ENCODE measurements at regions not wholly inside any gene's neighbourhood (a gene's known extent, or its start where the extent isn't known, plus 50 kb on each side); places are given as distances from the start of the nearest gene placed in this dataset.

DNA sequence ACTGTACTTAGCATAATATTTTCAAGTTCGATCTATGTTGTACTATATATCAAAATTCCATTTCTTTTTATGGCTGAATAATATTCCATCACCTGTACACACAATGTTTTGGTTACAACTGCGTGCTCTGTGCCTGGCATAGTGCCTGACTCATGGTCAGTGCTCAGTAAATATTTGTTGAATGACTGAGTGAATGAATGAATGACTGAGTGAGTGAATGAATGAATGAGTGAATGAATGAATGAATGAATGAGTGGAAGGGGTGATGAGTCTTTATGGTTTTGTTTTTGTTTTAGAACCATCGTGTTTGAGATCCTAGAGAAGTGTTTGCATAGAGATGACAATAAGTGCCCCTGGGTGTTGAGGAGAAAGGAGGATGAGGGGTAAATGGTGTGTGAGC is 155.3 kb downstream of the MRM1 start:
- DNase-seq (ENCODE audit: low read depth in 2 of 2) = no peak

DNA sequence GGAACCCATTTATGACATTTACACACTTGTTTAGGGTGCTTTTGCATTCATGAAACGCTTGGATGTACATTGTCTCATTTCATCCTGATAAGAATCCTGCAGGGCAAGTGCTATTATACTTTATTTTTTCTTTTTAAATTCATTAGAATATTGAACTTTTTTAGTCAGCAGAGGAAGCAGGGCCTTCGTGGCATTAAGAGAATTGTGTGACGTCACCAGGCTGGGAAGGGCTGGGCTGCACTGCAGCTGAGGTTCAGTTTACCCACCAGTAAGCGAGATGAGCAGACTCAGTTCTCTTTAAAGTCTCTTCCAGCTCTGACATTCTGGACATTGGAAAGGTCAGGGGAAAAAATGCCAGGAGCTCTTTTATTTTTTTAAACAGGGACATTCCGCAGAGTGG is 159.0 kb downstream of the MRM1 start:
- no peak for DNase-seq (ENCODE audit: low read depth in 2 of 2)

DNA sequence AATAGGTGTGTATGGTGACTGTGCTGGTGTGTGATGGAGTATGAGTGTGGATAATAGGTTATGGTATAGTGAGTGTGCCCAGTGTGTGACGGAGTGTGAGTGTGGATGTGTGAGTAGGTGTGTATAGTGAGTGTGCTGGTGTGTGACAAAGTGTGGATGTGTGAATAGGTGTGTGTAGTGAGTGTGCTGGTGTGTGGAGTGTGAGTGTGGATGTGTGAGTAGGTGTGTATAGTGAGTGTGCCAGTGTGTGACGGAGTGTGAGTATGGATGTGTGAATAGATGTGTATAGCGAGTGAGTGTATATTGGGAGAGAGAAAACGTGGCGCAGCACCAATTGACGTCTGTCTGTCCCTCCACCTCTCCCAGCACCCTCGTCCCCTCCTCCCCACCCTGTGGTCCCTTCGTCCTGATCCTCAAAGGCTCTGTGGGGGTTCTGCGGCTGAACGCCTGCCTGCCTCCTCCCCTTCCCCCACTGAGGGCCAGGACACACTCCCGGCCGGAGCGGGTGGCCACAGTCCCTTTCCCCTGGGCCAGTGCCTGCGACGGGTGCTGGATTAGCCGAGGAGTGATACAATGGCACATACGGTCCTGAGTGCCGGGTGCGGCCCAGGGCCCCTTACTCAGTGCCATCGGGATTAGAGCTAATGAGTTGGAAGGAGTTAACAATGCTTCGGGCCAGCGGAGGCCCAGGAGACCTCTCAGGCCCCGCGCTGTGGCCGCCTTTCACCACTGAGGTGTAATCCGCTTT is 160.0 kb downstream of the MRM1 start:
- no peak for DNase-seq (ENCODE audit: low read depth in 2 of 2)

DNA sequence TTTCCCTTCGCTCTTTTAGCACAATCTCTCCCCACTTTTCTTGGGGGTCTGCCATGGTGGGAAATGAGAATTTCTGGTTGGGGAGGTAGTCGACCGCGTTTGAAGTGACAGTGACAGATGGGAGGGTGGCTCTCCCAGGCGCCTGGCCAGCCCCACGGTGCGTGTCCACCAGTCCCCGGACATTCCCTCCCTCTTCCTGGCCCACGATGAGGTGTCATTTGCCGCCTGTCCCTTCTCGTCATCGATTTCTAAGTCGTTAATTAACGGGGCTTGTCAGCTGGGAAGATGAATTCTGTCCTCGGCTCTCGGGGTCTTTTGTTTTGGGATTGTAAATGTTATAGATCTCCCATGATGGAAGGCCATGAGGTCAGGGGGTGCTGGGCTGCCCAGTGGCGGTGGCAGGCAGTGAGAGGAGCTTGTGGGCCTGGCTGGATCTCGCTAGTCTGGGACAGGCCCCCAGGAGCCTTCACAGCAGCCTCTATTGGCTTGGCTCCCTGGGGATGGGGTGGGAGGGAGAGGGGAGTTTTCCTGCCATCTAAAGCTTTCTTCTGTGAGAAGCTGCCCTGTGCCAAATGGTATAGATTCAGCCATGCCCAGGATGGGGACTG is 164.2 kb downstream of the MRM1 start:
- no peak for DNase-seq (ENCODE audit: low read depth in 2 of 2)

DNA sequence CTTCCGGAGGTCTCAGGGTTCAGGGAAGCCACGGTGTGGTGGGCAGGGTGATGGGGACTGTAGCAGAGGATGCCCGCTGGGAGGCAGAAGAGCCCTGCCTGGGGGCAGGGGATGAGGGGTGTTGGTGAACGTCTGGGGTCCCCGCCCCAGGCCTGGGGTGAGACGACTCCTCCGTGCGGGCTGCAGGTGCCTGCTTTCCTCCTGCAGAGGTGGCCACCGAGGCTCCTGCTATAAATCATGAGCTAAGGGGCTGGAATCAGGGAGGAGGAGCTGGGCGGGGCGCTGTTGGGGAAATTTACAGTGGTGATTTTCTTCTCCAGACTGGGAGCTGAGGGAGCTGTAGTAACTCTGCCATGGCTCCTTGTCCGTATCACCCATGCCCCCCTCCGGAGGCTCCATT is 167.0 kb downstream of the MRM1 start:
- DNase-seq (ENCODE audit: low read depth in 2 of 2) = no peak

DNA sequence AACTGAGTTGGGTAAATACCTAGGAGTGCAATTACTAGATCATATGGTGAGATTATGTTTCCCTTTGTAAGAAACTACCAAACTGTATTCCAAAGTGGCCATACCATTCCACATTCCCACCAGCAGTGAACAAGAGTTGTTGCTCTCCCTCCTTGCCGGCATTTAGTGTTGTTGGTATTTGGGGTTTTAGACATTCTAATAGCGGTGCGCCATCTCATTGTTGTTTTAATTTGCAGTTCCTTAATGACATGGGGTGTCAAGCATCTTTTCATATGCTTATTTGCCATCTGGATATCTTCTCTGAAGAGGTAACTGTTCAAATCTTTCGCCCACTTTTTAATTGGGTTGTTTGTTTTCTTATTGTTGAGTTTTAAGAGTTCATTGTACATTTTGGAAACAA is 164.2 kb upstream of the LHX1 start:
- DNase-seq (ENCODE audit: low read depth in 2 of 2) = no peak

DNA sequence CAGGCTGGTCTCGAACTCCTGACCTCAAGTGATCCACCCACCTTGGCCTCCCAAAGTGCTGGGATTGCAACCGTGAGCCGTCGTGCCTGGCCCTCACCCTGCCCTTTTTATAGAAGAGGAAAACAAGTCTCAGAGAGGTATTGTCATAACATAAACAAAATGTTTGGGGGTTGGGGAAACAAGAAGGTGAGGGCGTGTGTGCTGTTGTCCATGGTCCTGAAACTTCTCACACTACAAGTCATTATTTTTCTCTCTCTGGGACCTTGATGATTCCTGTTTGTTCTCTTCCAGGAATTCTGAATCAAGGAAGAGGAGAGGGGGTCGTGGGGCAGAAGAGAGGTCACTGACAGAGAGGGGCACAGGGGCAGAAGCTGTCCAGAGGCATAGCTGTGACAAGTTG is 160.2 kb upstream of the LHX1 start:
- no peak for DNase-seq (ENCODE audit: low read depth in 2 of 2)

DNA sequence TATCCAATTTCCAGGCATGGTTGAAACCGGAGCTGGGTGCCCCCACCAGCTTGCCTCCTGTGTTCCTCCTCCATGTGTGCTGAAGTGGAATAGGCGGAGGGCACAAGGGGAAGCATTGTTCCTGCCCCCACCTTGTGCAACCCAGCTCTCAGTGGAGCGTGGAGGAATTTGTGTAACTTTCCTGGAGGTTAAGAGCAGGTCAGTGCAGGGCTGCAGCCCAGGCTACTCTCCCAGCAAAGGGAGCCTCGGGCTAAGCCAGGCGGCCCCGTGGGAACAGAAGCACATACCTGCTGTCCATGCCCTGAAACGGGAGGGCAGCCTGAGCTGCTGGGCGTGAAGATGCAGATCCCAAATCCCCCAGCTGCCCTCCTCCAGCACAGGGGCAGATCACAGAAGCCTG is 158.8 kb upstream of the LHX1 start:
- DNase-seq (ENCODE audit: low read depth in 2 of 2) = no peak

DNA sequence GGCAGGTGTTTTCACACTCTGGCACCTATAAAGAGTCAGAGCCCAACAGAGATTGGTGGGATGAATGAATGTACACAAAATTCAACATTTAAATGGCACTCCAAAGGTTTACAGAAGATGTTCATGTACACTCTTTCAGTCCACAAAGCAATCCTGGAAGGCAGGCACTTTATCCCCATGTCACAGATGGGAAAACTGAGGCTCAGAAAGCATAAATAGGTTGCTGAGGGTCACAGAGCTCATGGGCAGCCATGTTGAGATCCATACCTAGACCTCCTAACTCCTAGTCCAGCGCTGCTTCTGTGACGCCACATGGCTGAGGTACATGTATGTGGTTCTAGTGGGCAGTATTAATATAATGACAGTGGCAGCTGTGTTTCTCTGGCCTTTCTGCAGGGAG is 157.7 kb upstream of the LHX1 start:
- no peak for DNase-seq (ENCODE audit: low read depth in 2 of 2)

DNA sequence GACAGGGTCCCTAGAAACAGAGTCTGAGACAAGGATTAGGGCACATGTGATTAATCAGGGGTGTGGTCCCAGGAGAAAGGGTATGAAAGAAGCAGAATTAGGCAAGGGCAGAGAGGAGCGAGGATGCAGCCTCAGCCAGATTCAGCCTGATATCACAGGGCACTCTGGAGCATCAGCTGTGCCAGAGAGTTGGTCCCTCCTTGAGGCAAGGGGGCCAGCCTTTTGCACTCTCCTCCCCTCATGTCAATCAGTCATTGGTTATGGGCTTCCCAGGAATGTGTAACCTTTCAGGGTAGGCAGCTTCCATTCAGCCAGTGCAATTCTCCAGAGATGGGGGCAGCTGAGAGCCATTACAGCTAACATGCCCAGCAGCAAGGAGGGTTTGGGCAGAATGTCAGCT is 152.6 kb upstream of the LHX1 start:
- no peak for DNase-seq (ENCODE audit: low read depth in 2 of 2)

DNA sequence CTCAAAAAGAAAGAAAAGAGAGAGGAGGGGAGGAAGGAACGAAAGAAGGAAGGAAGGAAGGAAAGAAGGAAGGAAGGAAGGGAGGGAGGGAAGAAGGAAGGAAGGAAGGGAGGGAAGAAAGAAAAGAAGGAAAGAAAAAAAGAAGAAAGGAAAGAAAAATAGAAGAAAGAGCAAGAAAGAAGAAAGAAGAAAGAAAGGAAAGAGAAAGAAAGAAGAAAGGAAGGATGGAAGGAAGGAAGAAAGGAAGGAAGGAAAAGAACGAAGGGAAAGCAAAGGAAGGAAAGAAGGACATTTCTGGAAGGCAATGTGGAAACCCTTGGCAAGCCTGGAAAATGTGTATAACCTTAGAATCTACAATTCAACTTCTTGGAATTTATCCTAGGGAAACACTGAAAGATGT is 150.4 kb upstream of the LHX1 start:
- DNase-seq (ENCODE audit: low read depth in 2 of 2) = no peak

DNA sequence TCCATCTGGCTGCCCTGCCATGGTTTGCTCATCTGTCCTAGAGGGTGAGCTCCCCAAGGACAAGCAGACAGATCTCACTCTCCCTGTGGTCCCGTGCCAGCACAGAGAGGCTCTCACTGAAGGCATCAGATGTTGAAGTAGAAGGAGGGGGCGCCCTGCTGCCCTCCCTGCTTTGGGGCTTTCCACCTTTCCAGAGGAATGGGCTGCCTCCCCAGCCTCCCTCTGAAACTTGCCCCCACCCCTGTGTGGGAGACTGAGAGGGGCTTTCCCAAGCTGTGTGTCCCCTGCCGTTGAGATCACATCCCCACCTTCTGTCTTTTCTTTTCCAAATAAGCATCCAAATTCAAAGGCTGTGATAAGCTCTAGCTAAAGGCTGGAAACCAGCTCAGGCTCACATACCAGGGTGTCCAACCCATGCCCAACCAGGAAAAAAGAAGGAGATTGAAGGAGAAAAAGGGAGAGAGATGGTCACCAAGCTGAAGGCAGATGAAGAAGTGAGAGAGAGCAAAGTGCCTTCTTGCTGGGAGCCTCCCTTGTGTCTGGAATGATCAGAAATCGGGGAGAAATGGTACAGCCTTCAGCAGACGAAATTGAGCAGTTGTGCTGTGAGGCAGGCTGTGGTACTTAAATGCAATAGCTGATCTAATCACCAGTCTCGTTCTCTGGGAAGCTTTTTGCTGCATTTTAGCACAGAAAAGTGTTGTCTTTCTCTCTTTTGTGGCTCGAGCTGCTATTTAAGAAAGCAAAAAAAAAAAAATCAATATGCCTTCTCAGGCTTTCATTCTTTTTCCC is 145.9 kb upstream of the LHX1 start:
- DNase-seq (ENCODE audit: low read depth in 2 of 2) = no peak

DNA sequence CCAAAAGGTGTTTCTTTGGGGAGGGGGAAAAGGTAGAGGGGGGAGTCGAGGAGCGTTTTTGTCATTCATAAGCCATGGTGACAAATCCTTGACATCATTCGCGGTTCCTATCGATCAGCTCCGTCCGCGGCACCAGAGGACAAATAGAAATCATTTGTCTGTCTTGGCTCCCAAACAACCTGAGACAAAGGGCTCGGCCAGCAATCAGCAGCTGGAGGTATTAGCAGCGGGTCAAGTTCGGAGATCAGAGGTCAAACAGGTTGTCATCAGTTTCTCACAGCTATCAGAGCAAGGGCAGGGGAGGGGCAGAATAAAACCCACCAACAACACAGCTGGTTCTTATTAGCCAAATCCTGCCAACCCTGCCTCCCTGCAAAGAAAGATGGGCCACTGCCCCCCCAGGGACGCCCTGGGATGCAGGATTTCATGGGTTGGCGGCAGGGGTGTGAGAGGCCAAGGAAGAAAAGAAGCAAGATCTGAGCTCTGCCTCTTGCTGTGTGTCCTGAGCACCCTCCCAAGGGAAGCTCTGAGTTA is 145.3 kb upstream of the LHX1 start:
- DNase-seq (ENCODE audit: low read depth in 2 of 2) = no peak

DNA sequence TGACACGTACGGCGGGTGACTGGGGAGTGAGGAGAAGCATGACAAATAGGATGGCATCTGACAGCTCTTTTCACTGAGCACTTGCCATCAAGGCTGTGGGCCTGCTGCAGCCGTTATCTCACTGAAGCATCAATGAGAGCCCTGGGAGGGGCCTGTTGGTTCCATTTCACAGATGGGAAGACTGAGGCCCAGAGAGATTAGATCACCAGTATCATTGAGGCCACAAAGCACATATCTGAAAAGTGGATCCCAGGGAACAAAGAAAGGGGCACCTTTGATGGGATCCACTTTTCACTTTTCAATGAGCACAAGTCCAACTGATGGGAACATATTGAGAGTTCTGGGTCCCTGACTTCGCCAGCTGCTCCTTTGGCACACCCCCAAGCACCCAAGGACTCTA is 144.4 kb upstream of the LHX1 start:
- no peak for DNase-seq (ENCODE audit: low read depth in 2 of 2)

DNA sequence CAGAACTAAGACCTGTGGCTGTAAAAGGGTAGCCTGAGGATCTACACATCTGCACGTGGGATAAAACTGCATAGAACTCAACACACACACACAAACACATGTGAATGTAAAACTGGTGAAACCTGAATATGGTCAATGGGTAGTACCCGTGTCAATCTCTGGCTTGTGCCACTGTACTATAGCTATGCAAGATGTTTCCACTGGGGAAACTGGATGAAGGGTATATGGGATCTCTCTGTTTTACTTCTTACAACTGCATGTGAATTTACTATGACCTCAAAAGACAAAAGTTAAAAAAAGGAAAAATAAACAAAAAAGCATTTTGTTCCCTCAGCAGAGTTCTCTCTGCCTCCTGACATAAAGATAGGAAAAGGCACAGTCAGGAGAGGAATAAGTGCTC is 143.3 kb upstream of the LHX1 start:
- no peak for DNase-seq (ENCODE audit: low read depth in 2 of 2)

DNA sequence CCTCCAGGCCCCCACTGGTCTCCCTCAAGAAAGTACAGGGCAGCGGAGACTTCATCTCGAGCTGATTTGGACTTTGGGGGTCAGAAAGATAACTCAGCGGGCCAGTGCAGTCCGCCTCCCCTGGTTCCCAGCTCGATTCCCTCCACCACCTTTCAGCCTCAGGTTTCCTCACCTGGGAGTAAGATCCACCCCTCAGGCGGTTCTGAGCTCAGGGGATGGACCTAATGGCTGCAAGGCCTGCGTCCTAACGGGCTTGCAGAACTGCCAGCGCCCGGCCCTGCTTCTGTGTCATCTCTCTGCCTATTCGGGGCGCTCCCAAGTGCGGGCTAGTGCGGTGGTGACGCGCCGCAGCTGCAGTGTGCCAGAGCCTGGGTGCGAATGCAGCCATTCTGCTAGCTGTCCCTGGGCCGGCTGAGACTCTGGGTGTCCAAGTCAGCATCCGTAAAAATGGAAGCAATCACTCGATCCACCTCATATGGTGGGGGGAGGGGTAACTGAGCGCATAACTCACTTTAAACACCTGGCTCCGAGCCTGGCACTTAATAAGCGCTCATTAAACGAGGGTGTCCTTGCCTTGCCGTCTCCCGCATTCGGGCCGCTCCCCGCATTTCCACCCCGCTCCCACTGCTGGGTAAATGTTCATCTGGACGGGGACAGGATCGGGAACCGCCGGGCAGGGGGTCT is 129.6 kb upstream of the LHX1 start:
- DNase-seq (ENCODE audit: low read depth in 2 of 2) = no peak

DNA sequence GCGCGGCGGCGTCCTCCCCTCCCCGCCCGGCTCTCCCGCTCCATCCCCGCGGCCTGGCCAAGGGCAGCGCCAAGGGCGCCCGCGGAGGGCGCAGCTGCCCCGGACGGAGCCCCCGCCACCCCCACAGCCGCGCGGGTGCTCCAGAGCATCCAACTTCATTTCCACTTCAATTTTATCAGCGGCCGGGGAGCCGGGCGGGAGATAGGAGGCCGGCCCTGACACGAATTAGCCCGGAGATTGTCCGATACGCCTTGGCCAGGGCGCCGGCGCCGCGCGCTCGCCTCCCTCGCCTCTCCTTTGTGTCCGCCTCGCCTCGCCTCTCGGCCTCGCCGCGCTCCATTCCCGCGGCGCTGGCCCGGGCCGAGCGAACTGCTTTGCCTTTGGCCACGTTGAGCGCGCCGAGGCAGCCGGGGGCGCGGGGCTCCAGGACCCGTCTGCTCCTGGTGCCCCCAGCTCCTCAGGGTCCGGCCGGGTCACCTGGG is 129.1 kb upstream of the LHX1 start:
- DNase-seq (ENCODE audit: low read depth in 2 of 2) = no peak

DNA sequence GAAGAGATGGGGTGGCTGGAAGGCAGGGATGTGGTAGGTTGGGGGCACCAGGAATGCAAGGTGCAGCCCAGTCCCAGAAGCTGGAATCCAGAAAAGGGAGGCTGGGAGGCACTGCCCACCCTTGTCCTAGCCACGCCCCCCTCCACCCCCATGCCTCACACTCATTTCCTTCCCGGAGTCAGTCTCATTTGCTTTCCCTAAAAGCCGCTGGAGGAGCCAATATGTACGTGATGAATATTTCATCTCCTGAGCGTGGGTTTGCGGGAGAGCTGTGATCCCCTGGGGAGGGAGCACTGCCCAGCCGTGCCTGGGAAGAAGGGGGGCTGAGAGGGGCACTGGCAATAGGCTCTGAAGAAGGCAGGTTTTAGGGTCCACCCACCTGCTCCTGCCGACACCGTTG is 124.5 kb upstream of the LHX1 start:
- DNase-seq (ENCODE audit: low read depth in 2 of 2) = no peak

DNA sequence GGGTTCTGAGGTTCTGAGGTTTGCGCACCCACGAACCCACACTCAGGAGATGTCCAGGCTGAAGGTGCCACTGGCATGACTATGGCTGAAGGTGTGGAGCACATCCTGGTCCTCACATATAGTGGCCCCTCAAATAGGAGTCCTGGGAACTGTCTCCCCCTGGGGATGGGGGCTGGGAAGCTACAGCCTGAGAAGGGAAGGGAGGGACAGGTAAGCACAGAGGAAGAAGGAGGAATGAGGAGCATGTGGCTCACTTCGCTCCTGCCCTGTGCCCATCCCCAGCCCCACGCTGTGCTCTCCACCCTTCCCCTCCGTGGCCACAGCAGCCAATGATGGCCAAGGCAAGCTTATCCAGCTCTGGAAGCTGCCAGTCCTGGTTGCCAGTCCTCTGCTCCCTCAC is 123.9 kb upstream of the LHX1 start:
- DNase-seq (ENCODE audit: low read depth in 2 of 2) = no peak

DNA sequence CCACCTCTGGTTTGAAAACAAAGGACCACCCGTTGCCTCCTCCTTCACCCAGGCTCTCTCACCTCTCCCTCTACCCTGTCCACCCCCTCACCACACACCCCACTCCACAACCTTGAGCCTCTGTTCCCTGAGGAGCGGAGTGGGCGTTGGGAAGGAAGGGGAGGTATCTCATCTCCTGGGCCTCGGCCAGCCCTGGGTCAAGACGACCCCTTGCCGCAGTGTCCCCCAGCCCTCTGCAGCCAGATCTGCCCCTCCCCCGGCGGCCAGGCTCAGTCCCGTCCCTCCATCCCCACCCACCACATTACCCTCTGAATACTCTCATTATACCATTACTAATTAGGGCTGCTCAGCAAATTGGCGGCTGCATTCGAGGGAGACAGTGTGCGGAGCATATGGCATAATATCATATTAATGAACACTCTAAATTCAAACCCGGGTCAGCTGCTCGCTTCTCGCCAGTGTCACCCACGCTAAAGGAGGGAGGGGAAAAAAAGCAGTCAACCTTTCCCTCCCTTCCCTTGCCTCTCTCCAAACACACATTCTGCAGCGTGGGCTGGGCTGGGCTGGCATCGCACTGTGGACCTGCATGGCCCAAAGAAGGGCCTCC is 123.2 kb upstream of the LHX1 start:
- no peak for DNase-seq (ENCODE audit: low read depth in 2 of 2)

DNA sequence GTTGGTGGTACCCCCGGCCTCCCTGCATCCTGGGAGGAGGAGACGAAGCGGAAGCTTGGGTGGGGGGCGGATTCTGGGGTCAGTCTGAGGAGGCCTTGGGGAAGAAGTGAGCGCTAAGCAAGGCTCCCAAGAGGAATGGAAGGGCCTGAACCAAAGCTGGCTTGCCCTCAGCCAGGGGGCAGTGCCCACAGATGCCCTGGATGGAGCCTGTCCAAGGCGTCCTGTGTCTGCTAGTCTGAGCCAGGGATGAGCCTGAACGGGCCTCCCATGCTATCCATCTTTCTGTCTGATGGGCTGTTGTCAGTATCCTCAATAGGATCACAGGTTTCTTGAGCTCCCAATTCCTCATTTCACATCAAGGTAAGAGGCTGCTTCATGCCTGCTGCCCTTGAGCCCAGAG is 122.3 kb upstream of the LHX1 start:
- DNase-seq (ENCODE audit: low read depth in 2 of 2) = no peak
